Breast epithelium (tissue), 3 donors: ENCODE measurements at regions not wholly inside any gene's neighbourhood (a gene's known extent, or its start where the extent isn't known, plus 50 kb on each side); places are given as distances from the start of the nearest gene placed in this dataset.

Experiments
- CTCF ChIP-seq, 3 donors: fragments of 450-650 bp; IDR thresholded peaks; one replicate each; pipeline ENCODE4 v1.5.1; 2016 to 2017; ENCODE audit warnings: antibody characterized with exemption in 3 of 3, mild to moderate bottlenecking in 3 of 3, moderate library complexity in 3 of 3
- POLR2A ChIP-seq: fragments of 450-650 bp; IDR thresholded peaks from one replicate; pipeline ENCODE4 v1.6.1; 2016; ENCODE audit warnings: antibody characterized with exemption, mild to moderate bottlenecking, moderate library complexity

- TF ChIP-seq CTCF (IDR thresholded peaks at IDR 0.05) = no peak
- TF ChIP-seq POLR2A = no peak
Observed at GRCh38 chr16:73329358-73330286, 281.7 kb upstream of the ZFHX3 start.
